Fibroblast of the conjunctiva (primary cell): ENCODE measurements at regions not wholly inside any gene's neighbourhood (a gene's known extent, or its start where the extent isn't known, plus 50 kb on each side); places are given as distances from the start of the nearest gene placed in this dataset.

Experiments used
- DNase-seq: peaks from one replicate; pipeline ENCODE4 v3.0.0-alpha.2; 2010; ENCODE audit warnings: low read depth

- no peak for DNase-seq
Observed at GRCh38 chr9:107946364-107947141, 457.0 kb upstream of the KLF4 start.

- no peak for DNase-seq
Observed at GRCh38 chr9:107945961-107946360, 456.4 kb upstream of the KLF4 start.

- no peak for DNase-seq
Observed at GRCh38 chr9:107945493-107945892, 455.9 kb upstream of the KLF4 start.

- DNase-seq = no peak
Observed at GRCh38 chr9:107944387-107944786, 454.8 kb upstream of the KLF4 start.

GRCh38 chr9:107943901-107944300, 454.3 kb upstream of the KLF4 start:
- no peak for DNase-seq

GRCh38 chr9:107942856-107943255, 453.3 kb upstream of the KLF4 start:
- DNase-seq = no peak

- DNase-seq = no peak
Observed at GRCh38 chr9:107942291-107942690, 452.7 kb upstream of the KLF4 start.

- no peak for DNase-seq
Observed at GRCh38 chr9:107940616-107941595, 451.3 kb upstream of the KLF4 start.

- no peak for DNase-seq
Observed at GRCh38 chr9:107938801-107939386, 449.3 kb upstream of the KLF4 start.

GRCh38 chr9:107935931-107936330, 446.4 kb upstream of the KLF4 start:
- DNase-seq = no peak

GRCh38 chr9:107933516-107933915, 443.9 kb upstream of the KLF4 start:
- no peak for DNase-seq

- no peak for DNase-seq
Observed at GRCh38 chr9:107933097-107933496, 443.5 kb upstream of the KLF4 start.

- DNase-seq = no peak
Observed at GRCh38 chr9:107932601-107933000, 443.0 kb upstream of the KLF4 start.

GRCh38 chr9:107932046-107932445, 442.5 kb upstream of the KLF4 start:
- no peak for DNase-seq

GRCh38 chr9:107931071-107931715, 441.6 kb upstream of the KLF4 start:
- no peak for DNase-seq

- no peak for DNase-seq
Observed at GRCh38 chr9:107929443-107929842, 439.9 kb upstream of the KLF4 start.

- no peak for DNase-seq
Observed at GRCh38 chr9:107928701-107929371, 439.3 kb upstream of the KLF4 start.

- DNase-seq = no peak
Observed at GRCh38 chr9:107927276-107927675, 437.7 kb upstream of the KLF4 start.

- DNase-seq = no peak
Observed at GRCh38 chr9:107925749-107926297, 436.3 kb upstream of the KLF4 start.

- no peak for DNase-seq
Observed at GRCh38 chr9:107922260-107922659, 432.7 kb upstream of the KLF4 start.

GRCh38 chr9:107919263-107919662, 429.7 kb upstream of the KLF4 start:
- no peak for DNase-seq
